ENCODE measurements at regions not wholly inside any gene's neighbourhood (a gene's known extent, or its start where the extent isn't known, plus 50 kb on each side); places are given as distances from the start of the nearest gene placed in this dataset.

- Histone ChIP-seq H3K4me1 (ENCODE audit: control insufficient read depth in 2 of 3, insufficient read depth in 2 of 3, low read depth in 1 of 3, low read length in 3 of 3) (peaks cover 0 to 4% (median 0%) of the 10 kb centered on the region in 3 donors), H3K27me3 (ENCODE audit: control insufficient read depth, insufficient read depth, low read length) (no peaks in the 10 kb centered on the region), H3K9me3 (ENCODE audit: control insufficient read depth in 2 of 3, insufficient read depth in 1 of 3, low read length in 3 of 3) (no peaks in the 10 kb centered on the region), H3K9ac (ENCODE audit: low read length in 3 of 3) (no peak overlapping the region), H3K27ac (ENCODE audit: low read depth in 2 of 2, low read length in 2 of 2) (no peak overlapping the region), H3K36me3 (ENCODE audit: control insufficient read depth in 2 of 3, insufficient read depth in 3 of 3, low read length in 3 of 3) (no peaks in the 10 kb centered on the region), H3K4me3 (ENCODE audit: low read length in 3 of 3) (no peak overlapping the region)
- no peak for TF ChIP-seq CTCF (IDR thresholded peaks at IDR 0.05; ENCODE audit: borderline replicate concordance, extremely low read depth, insufficient read depth)
- intact Hi-C loops (cut with DNase I) = no loop called here
- DNase-seq = no peak
- no peak for FAIRE-seq
Measured at GRCh38 chr2:160934991-160935390, 225.2 kb upstream of the TANK start.

- H3K4me3 ChIP-seq (ENCODE audit: low read length in 3 of 3) = no peak overlapping the region
- no peaks in the 10 kb centered on the region for H3K9me3 ChIP-seq (ENCODE audit: control insufficient read depth in 2 of 3, insufficient read depth in 1 of 3, low read length in 3 of 3)
- no peak overlapping the region for H3K27ac ChIP-seq (ENCODE audit: low read depth in 2 of 2, low read length in 2 of 2)
- H3K27me3 ChIP-seq (ENCODE audit: control insufficient read depth, insufficient read depth, low read length) = no peaks in the 10 kb centered on the region
- H3K4me1 ChIP-seq (ENCODE audit: control insufficient read depth in 2 of 3, insufficient read depth in 2 of 3, low read depth in 1 of 3, low read length in 3 of 3) = peaks cover 0 to 4% (median 0%) of the 10 kb centered on the region in 3 donors
- DNase-seq = no peak
- no peaks in the 10 kb centered on the region for H3K36me3 ChIP-seq (ENCODE audit: control insufficient read depth in 2 of 3, insufficient read depth in 3 of 3, low read length in 3 of 3)
- intact Hi-C loops (cut with DNase I) = no loop called here
- no peak overlapping the region for H3K9ac ChIP-seq (ENCODE audit: low read length in 3 of 3)
- no peak for FAIRE-seq
- no peak for TF ChIP-seq CTCF (IDR thresholded peaks at IDR 0.05; ENCODE audit: borderline replicate concordance, extremely low read depth, insufficient read depth)
Measured at GRCh38 chr2:160936044-160936806, 224.0 kb upstream of the TANK start.

- FAIRE-seq = no peak
Measured at GRCh38 chr2:160940271-160940670, 220.0 kb upstream of the TANK start.

More at GRCh38 chr2:160940271-160940670, 220.0 kb upstream of the TANK start:
- no peak for TF ChIP-seq CTCF (IDR thresholded peaks at IDR 0.05; ENCODE audit: borderline replicate concordance, extremely low read depth, insufficient read depth)
- Histone ChIP-seq H3K27me3 (ENCODE audit: control insufficient read depth, insufficient read depth, low read length) (no peaks in the 10 kb centered on the region), H3K36me3 (ENCODE audit: control insufficient read depth in 2 of 3, insufficient read depth in 3 of 3, low read length in 3 of 3) (no peaks in the 10 kb centered on the region), H3K9me3 (ENCODE audit: control insufficient read depth in 2 of 3, insufficient read depth in 1 of 3, low read length in 3 of 3) (no peaks in the 10 kb centered on the region), H3K4me3 (ENCODE audit: low read length in 3 of 3) (no peak overlapping the region), H3K9ac (ENCODE audit: low read length in 3 of 3) (no peak overlapping the region), H3K4me1 (ENCODE audit: control insufficient read depth in 2 of 3, insufficient read depth in 2 of 3, low read depth in 1 of 3, low read length in 3 of 3) (no peaks in the 10 kb centered on the region), H3K27ac (ENCODE audit: low read depth in 2 of 2, low read length in 2 of 2) (no peak overlapping the region)
- no peak for DNase-seq
- intact Hi-C loops (cut with DNase I) = no loop called here
